Astrocyte (in vitro differentiated cells and primary cell): ENCODE measurements at regions not wholly inside any gene's neighbourhood (a gene's known extent, or its start where the extent isn't known, plus 50 kb on each side); places are given as distances from the start of the nearest gene placed in this dataset.

ENCODE experiments used
- DNase-seq: peaks from one replicate; pipeline ENCODE4 v3.0.0-alpha.2; 2010; ENCODE audit warnings: low read depth
- FAIRE-seq: peaks from 2 replicates; lab custom pipeline; 2011; peaks lifted over from hg19 to GRCh38; lab: Jason Lieb, UNC
- H2AFZ ChIP-seq: 2 replicates; pipeline ENCODE4 v1.6.0; 2012; ENCODE audit warnings: low read depth, low read length, inconsistent platforms
- H3K27ac ChIP-seq: 2 replicates; pipeline ENCODE4 v1.5.1; 2011; ENCODE audit warnings: low read depth, low read length, inconsistent platforms
- H3K27me3 ChIP-seq: 2 replicates; pipeline ENCODE4 v1.6.0; 2011; ENCODE audit warnings: low read length, inconsistent platforms; ENCODE audit not compliant: insufficient read depth
- H3K36me3 ChIP-seq: 2 replicates; pipeline ENCODE4 v1.5.1; 2011; ENCODE audit warnings: low read length, inconsistent platforms; ENCODE audit not compliant: insufficient read depth
- H3K4me1 ChIP-seq: 2 replicates; pipeline ENCODE4 v1.5.1; 2011; ENCODE audit warnings: low read length, inconsistent platforms; ENCODE audit not compliant: insufficient read depth
- H3K4me2 ChIP-seq: 2 replicates; pipeline ENCODE4 v1.6.0; 2012; ENCODE audit warnings: low read length, inconsistent platforms
- H3K4me3 ChIP-seq: 2 replicates; pipeline ENCODE4 v1.5.1; 2011; ENCODE audit warnings: low read depth, mild to moderate bottlenecking, low read length, inconsistent platforms; ENCODE audit not compliant: insufficient read depth
- H3K79me2 ChIP-seq: 2 replicates; pipeline ENCODE4 v1.6.0; 2012; ENCODE audit warnings: mild to moderate bottlenecking, low read length, inconsistent platforms; ENCODE audit not compliant: insufficient read depth
- H3K9ac ChIP-seq: 2 replicates; pipeline ENCODE4 v1.6.0; 2012; ENCODE audit warnings: mild to moderate bottlenecking, low read length, inconsistent platforms
- H3K9me3 ChIP-seq: 2 replicates; pipeline ENCODE4 v1.5.1; 2012; ENCODE audit warnings: low read depth, mild to moderate bottlenecking, low read length, inconsistent platforms; ENCODE audit not compliant: insufficient read depth
- H4K20me1 ChIP-seq: 2 replicates; pipeline ENCODE4 v1.6.0; 2012; ENCODE audit warnings: low read length, inconsistent platforms; ENCODE audit not compliant: insufficient read depth
- H3K27ac Mint-ChIP-seq: one replicate; pipeline ENCODE4 v1.8.0; 2021; ENCODE audit warnings: mild to moderate bottlenecking, mixed read lengths; ENCODE audit not compliant: unreplicated experiment
- H3K27me3 Mint-ChIP-seq: one replicate; pipeline ENCODE4 v1.8.0; 2021; ENCODE audit warnings: low read depth, mixed read lengths; ENCODE audit not compliant: unreplicated experiment
- H3K36me3 Mint-ChIP-seq: one replicate; pipeline ENCODE4 v1.8.0; 2021; ENCODE audit warnings: low read depth, mixed read lengths; ENCODE audit not compliant: unreplicated experiment
- H3K4me1 Mint-ChIP-seq: one replicate; pipeline ENCODE4 v1.8.0; 2021; ENCODE audit warnings: low read depth, mixed read lengths; ENCODE audit not compliant: unreplicated experiment
- H3K4me3 Mint-ChIP-seq: one replicate; pipeline ENCODE4 v1.8.0; 2021; ENCODE audit warnings: mild to moderate bottlenecking, moderate library complexity, mixed read lengths; ENCODE audit not compliant: unreplicated experiment
- H3K9me3 Mint-ChIP-seq: one replicate; pipeline ENCODE4 v1.8.0; 2021; ENCODE audit warnings: mild to moderate bottlenecking, mixed read lengths; ENCODE audit not compliant: unreplicated experiment
- CTCF ChIP-seq: IDR thresholded peaks from 2 replicates; pipeline ENCODE4 v1.5.1; 2011; ENCODE audit warnings: low read depth, mild to moderate bottlenecking, inconsistent platforms, low read length, moderate library complexity; ENCODE audit not compliant: insufficient read depth
- EZH2 ChIP-seq: IDR thresholded peaks from 2 replicates; pipeline ENCODE4 v1.6.1; 2012; ENCODE audit warnings: mild to moderate bottlenecking, low read length, inconsistent platforms; ENCODE audit not compliant: insufficient read depth

GRCh38 chr11:110939471-110939870 lies 227.2 kb upstream of the ARHGAP20 start:
- Histone ChIP-seq H3K27ac (no peak overlapping the region), H3K9ac (no peak overlapping the region), H3K4me3 (no peak overlapping the region), H3K4me2 (no peak overlapping the region), H2AFZ (no peak overlapping the region), H3K79me2 (no peaks in the 10 kb centered on the region), H3K27me3 (no peaks in the 10 kb centered on the region), H3K9me3 (no peaks in the 10 kb centered on the region), H3K36me3 (no peaks in the 10 kb centered on the region), H3K4me1 (no peaks in the 10 kb centered on the region), H4K20me1 (no peaks in the 10 kb centered on the region)
- Mint-ChIP-seq H3K9me3 (no peaks in the 10 kb centered on the region), H3K4me1 (no peaks in the 10 kb centered on the region), H3K27me3 (peaks cover 15% of the 10 kb centered on the region), H3K27ac (no peak overlapping the region), H3K4me3 (no peak overlapping the region), H3K36me3 (no peaks in the 10 kb centered on the region)
- no peak for FAIRE-seq
- no peak for DNase-seq
- no peak for TF ChIP-seq CTCF
- no peak for TF ChIP-seq EZH2

- Histone ChIP-seq H3K4me3 (no peak overlapping the region), H3K27ac (no peak overlapping the region), H3K4me1 (no peaks in the 10 kb centered on the region), H3K4me2 (no peak overlapping the region), H4K20me1 (no peaks in the 10 kb centered on the region), H3K9me3 (no peaks in the 10 kb centered on the region), H3K36me3 (no peaks in the 10 kb centered on the region), H3K27me3 (no peaks in the 10 kb centered on the region), H2AFZ (no peak overlapping the region), H3K79me2 (no peaks in the 10 kb centered on the region), H3K9ac (no peak overlapping the region)
- no peak for FAIRE-seq
- Mint-ChIP-seq H3K36me3 (no peaks in the 10 kb centered on the region), H3K27ac (no peak overlapping the region), H3K4me3 (no peak overlapping the region), H3K9me3 (no peaks in the 10 kb centered on the region), H3K4me1 (no peaks in the 10 kb centered on the region), H3K27me3 (peaks cover 17% of the 10 kb centered on the region)
- no peak for DNase-seq
- TF ChIP-seq EZH2, result no peak
These were observed 222.9 kb upstream of the ARHGAP20 start for GRCh38 chr11:110935018-110935640.

DNA sequence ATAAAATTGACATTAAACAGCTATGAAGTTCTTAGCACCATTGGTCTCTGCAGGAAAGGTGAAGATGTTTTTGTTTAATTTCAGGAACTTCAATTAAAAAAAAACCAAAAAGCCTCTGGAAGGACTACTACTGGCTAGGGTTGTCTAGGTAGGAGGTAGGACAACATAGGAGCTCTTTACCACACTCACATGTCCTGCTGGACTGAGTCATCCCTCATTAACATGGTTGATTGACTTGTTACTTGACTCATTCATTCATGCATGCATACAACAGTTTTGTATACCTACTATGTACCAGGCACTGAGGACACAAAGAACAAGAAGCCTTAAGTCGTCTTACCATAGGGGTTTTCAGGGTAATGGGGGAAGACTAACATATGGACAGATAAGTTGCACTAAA lies 216.9 kb upstream of the ARHGAP20 start:
- Mint-ChIP-seq H3K4me3 (no peak overlapping the region), H3K4me1 (no peaks in the 10 kb centered on the region), H3K27me3 (peaks cover 4% of the 10 kb centered on the region), H3K27ac (no peak overlapping the region), H3K36me3 (no peaks in the 10 kb centered on the region), H3K9me3 (peaks cover 5% of the 10 kb centered on the region)
- DNase-seq, result no peak
- no peak overlapping the region for H3K27ac ChIP-seq
- no peak overlapping the region for H3K4me2 ChIP-seq
- no peaks in the 10 kb centered on the region for H3K79me2 ChIP-seq
- H3K9ac ChIP-seq, result no peak overlapping the region
- no peaks in the 10 kb centered on the region for H3K36me3 ChIP-seq
- H2AFZ ChIP-seq, result no peak overlapping the region
- H3K9me3 ChIP-seq, result no peaks in the 10 kb centered on the region
- H3K4me1 ChIP-seq, result no peaks in the 10 kb centered on the region
- TF ChIP-seq EZH2 (no peak), CTCF (no peak)
- no peak overlapping the region for H3K4me3 ChIP-seq
- H3K27me3 ChIP-seq, result no peaks in the 10 kb centered on the region
- FAIRE-seq, result no peak
- H4K20me1 ChIP-seq, result no peaks in the 10 kb centered on the region
